ENCODE measurements at regions not wholly inside any gene's neighbourhood (a gene's known extent, or its start where the extent isn't known, plus 50 kb on each side); places are given as distances from the start of the nearest gene placed in this dataset.

DNA sequence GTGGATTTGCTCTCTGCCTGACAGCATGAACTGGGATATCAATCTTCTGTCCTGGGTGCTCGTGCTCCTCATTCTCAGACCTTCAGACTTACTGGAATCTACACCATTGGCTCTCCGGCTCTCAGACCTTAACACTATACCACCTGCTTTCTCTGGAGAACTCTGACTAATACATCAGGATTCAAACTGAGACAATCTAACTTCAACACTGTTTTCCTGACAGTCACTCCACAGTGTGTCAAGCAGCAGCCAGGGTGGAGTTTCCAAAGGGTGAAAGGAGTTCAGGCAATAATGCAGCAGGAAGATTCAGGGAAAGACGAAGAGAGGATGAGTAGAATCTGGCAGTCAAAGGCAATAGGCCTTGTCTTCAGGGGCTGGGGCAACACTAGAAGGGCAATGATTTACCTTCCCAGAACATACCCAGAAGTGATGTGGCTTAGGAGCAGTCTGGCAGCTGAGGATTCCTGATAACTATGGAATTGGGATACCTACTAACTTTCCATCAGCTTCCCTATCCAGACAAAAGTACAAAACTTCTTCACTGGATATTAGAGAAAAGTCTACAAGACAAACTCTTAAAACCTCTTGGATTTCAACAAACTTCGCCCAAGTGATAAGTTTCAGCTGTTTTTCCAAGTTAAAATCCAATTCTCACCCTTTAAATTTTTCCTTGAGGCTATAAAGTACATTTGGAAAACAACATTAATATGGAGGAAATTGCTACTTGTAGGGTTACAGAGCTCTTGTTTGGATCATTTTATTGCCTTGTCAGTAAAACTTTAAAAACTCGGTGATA lies 58.4 kb upstream of the SLIT2 start:
- CTCF ChIA-PET: no interaction called here
- peak overlapping the region; percentile 55; the same call in 1 of the 2 replicates for H3K9ac ChIP-seq
- H3K4me2 ChIP-seq: peak overlapping the region; percentile 42; the same call in 1 of the 2 replicates
- POLR2A ChIA-PET: no interaction called here
- H3K4me3 ChIP-seq (ENCODE audit: low read depth in 2 of 2, low read length in 1 of 2): no peak overlapping the region
- DNase-seq: no peak
- peak overlapping the region; percentile 79 to 94 for H3K27ac ChIP-seq (ENCODE audit: low read depth in 2 of 2, low read length in 1 of 2)
- H3K9me3 ChIP-seq: no peaks in the 10 kb centered on the region
- H3F3A ChIP-seq (replicated peaks; ENCODE audit: insufficient read depth): peaks cover 36% of the 10 kb centered on the region
- no peaks in the 10 kb centered on the region for H3K9me2 ChIP-seq
- H4K20me1 ChIP-seq (ENCODE audit: insufficient read depth): no peaks in the 10 kb centered on the region
- peaks cover 3 to 34% of the 10 kb centered on the region in 2 experiments for H3K4me1 ChIP-seq (ENCODE audit: control insufficient read depth in 1 of 2, insufficient read depth in 2 of 2, low read depth in 1 of 2, low read length in 1 of 2)
- peak overlapping the region; percentile 61 for H2AFZ ChIP-seq (ENCODE audit: low read depth)
- H3K27me3 ChIP-seq (ENCODE audit: insufficient read depth): no peaks in the 10 kb centered on the region
- no peaks in the 10 kb centered on the region for H3K36me3 ChIP-seq (replicated peaks in 1 of 2; ENCODE audit: control insufficient read depth in 1 of 2, insufficient read depth in 2 of 2, low read length in 1 of 2)
- TF ChIP-seq FOXM1 (IDR thresholded peaks at IDR 0.05; ENCODE audit: low read depth) (no peak), JUND (IDR thresholded peaks at IDR 0.05) (no peak), RXRA (IDR thresholded peaks at IDR 0.05; ENCODE audit: borderline replicate concordance, low read depth) (no peak), MEF2A (IDR thresholded peaks at IDR 0.05; ENCODE audit: borderline replicate concordance, low read depth) (no peak), GABPA (IDR thresholded peaks at IDR 0.05; ENCODE audit: low read depth) (no peak), SMC3 (IDR thresholded peaks at IDR 0.05; ENCODE audit: low read depth, low read length) (no peak), CHD2 (IDR thresholded peaks at IDR 0.05; ENCODE audit: low read length, partially characterized antibody) (no peak), TCF12 (IDR thresholded peaks at IDR 0.05) (no peak), YY1 (IDR thresholded peaks at IDR 0.05; ENCODE audit: low read depth) (no peak), MXI1 (IDR thresholded peaks at IDR 0.05; ENCODE audit: low read depth, low read length) (no peak), NRF1 (IDR thresholded peaks at IDR 0.05; ENCODE audit: low read depth, low read length) (no peak), RCOR1 (IDR thresholded peaks at IDR 0.05; ENCODE audit: low read length) (no peak), FOXJ3 (CRISPR knock-in tag; IDR thresholded peaks at IDR 0.05) (no peak), FOSL2 (IDR thresholded peaks at IDR 0.05; ENCODE audit: borderline replicate concordance, low read depth) (no peak)
- TF ChIP-seq, protein P1, sequence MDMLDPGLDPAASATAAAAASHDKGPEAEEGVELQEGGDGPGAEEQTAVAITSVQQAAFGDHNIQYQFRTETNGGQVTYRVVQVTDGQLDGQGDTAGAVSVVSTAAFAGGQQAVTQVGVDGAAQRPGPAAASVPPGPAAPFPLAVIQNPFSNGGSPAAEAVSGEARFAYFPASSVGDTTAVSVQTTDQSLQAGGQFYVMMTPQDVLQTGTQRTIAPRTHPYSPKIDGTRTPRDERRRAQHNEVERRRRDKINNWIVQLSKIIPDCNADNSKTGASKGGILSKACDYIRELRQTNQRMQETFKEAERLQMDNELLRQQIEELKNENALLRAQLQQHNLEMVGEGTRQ (IDR thresholded peaks at IDR 0.05; ENCODE audit: borderline replicate concordance, low read depth, low read length): no peak
- TF ChIP-seq, protein P2, sequence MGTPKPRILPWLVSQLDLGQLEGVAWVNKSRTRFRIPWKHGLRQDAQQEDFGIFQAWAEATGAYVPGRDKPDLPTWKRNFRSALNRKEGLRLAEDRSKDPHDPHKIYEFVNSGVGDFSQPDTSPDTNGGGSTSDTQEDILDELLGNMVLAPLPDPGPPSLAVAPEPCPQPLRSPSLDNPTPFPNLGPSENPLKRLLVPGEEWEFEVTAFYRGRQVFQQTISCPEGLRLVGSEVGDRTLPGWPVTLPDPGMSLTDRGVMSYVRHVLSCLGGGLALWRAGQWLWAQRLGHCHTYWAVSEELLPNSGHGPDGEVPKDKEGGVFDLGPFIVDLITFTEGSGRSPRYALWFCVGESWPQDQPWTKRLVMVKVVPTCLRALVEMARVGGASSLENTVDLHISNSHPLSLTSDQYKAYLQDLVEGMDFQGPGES (IDR thresholded peaks at IDR 0.05; ENCODE audit: low read depth, low read length): no peak
- TF ChIP-seq, protein P3, sequence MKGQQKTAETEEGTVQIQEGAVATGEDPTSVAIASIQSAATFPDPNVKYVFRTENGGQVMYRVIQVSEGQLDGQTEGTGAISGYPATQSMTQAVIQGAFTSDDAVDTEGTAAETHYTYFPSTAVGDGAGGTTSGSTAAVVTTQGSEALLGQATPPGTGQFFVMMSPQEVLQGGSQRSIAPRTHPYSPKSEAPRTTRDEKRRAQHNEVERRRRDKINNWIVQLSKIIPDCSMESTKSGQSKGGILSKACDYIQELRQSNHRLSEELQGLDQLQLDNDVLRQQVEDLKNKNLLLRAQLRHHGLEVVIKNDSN (IDR thresholded peaks at IDR 0.05; ENCODE audit: borderline replicate concordance, low read depth): no peak
- H3K79me2 ChIP-seq (ENCODE audit: insufficient read depth): no peaks in the 10 kb centered on the region
- 63% methylated on average over 5 of the region's 5 CpGs for WGBS (ENCODE audit: low lambda C conversion rate)

Data from SK-N-SH (cell line).